Cardiac fibroblast (primary cell): ENCODE measurements at regions not wholly inside any gene's neighbourhood (a gene's known extent, or its start where the extent isn't known, plus 50 kb on each side); places are given as distances from the start of the nearest gene placed in this dataset.

Experiments used
- DNase-seq, 2 donors: peaks; one replicate each; pipeline versions ENCODE4 v3.0.0 to v3.0.0-alpha.2; 2010; ENCODE audit warnings: low read depth in 2 of 2
- H3K4me3 ChIP-seq, 2 donors: replicated peaks in 1 of 2; 1 replicate in 1 of 2; 2 replicates in 1 of 2; pipeline ENCODE4 v1.5.1; 2011; ENCODE audit warnings: low read depth in 2 of 2, low read length in 2 of 2, mild to moderate bottlenecking in 2 of 2, moderate library complexity in 1 of 2
- TF ChIP-seq, protein P1 (sequence below): IDR thresholded peaks from one replicate; pipeline ENCODE4 v1.5.1; 2011; ENCODE audit warnings: low read depth, mild to moderate bottlenecking, low read length, inconsistent platforms

DNA sequence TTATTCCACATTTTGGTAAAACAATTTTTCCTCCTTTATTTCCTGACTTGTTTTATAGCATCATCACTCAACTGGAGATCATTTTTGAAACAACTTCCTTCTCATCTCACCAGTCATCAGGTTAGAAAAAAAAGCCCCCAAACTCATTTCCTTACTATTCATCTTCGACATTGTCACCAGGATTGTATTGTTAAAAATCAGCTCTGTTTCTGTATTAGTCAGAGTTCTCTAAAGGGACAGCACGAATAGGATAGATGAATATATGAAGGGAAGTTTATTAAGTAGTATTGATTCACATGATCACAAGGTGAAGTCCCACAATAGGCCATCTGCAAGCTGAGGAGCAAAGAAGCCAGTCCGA, 392.6 kb downstream of the FUT8 start:
- H3K4me3 ChIP-seq: no peak overlapping the region
- no peak for DNase-seq
- TF ChIP-seq, protein P1, sequence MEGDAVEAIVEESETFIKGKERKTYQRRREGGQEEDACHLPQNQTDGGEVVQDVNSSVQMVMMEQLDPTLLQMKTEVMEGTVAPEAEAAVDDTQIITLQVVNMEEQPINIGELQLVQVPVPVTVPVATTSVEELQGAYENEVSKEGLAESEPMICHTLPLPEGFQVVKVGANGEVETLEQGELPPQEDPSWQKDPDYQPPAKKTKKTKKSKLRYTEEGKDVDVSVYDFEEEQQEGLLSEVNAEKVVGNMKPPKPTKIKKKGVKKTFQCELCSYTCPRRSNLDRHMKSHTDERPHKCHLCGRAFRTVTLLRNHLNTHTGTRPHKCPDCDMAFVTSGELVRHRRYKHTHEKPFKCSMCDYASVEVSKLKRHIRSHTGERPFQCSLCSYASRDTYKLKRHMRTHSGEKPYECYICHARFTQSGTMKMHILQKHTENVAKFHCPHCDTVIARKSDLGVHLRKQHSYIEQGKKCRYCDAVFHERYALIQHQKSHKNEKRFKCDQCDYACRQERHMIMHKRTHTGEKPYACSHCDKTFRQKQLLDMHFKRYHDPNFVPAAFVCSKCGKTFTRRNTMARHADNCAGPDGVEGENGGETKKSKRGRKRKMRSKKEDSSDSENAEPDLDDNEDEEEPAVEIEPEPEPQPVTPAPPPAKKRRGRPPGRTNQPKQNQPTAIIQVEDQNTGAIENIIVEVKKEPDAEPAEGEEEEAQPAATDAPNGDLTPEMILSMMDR: no peak

DNA sequence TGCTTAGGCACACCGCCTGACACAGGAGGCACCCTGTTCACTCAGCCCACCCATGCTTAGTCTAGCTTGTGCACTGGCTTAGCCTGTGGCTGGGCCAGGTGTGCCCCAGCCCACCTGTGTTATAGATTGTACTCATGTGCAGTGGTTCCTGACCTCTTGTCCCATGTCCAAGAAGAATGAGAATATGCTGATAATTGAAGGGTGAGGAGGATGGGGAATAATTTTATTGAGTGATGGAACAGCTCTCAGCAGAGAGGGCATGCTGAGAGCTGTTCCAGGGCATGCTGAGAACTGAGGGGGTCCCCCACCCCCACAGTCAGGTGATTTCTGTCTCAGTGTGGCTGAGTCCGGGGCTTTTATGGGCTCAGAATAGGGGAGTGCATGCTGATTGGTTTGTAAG, 395.9 kb downstream of the FUT8 start:
- H3K4me3 ChIP-seq: no peak overlapping the region
- TF ChIP-seq, protein P1: no peak
- no peak for DNase-seq

DNA sequence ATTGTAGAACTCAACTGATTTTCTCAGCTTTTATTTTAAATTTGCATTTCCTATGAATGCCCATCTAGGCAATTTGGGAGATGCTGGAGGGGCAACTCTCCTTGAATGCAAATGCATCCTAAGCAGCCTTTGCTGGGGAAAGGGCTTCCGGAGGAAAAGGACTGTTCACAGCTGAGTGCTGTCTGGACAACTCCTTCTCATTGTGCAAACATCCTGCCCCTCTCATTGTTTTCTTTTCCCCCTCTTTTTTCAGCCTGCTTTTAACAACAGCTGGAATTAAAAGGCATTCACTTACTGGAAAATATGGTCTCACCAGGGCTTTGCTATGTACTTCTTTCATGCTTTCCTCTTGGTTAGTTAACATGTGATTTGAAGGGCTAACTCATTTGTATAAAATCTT, 397.8 kb downstream of the FUT8 start:
- TF ChIP-seq, protein P1: no peak
- peak in 1 of 2 donors; percentile 21 for DNase-seq
- no peak overlapping the region for H3K4me3 ChIP-seq

DNA sequence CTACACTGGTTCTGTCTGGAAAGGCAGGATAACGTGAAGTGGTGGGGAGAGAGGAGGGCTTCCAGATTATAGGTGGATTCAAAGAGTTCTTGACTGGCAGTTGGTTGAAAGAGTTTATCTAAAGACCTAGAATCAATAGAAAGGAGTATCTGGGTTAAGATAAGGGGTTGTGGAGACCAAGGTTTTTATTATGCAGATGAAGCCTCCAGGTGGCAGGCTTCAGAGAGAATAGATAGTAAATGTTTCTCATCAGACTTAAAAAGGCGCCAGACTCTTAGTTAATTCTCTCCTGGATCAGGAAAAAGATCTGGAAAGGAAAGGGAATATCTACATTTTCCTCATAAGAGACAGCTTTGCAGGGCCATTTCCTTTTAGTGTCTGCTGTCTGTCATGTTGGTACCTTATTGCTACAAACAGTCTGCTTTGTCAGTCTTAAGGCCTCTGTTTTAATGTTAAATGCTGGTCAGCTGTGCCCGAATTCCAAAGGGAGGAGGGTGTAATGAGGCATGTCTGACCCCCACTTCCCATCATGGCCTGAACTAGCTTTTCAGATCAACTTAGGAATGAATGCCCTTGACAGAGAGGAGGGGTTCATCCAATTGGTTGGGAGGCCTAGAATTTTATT, 401.3 kb downstream of the FUT8 start:
- TF ChIP-seq, protein P1: no peak
- no peak for DNase-seq
- H3K4me3 ChIP-seq: no peak overlapping the region

DNA sequence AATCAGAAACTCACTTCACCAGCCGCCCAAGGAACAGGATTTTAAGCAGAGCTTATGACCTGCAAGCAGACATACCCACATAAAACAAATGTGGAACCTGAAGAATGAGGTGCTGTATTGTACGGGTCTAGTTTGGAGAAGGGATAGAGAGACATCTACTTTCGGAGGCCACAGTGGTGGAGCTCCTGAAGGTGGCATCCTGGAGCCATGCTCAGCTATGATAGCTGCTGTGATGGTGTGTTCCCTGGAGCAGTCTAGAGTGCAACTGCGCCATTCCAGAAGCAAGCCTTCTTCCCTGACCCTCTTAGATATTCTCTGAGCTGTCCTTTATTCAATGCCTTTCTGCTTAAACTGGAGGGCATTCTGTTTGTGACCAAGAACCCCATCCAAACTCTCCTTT, 402.6 kb downstream of the FUT8 start:
- no peak overlapping the region for H3K4me3 ChIP-seq
- DNase-seq: no peak
- TF ChIP-seq, protein P1: no peak

DNA sequence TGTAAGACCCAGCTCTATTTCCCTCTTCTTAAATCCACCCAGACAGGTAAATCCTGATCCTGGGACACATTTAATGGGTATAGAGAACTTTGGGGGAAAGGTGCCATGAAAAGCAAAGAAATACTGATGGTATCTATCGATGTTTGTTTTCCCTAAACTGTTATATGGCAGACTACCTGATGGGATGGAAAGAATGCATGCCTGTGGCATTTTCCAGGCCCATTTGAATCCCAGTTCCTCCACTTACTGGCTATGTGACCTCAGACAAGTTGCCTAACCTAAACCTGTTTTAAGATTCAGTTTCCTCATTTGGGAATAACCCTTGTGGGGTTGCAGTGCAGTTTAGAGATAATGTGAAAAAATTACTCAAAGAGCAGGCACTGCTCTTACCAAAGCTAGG, 404.5 kb downstream of the FUT8 start:
- no peak overlapping the region for H3K4me3 ChIP-seq
- TF ChIP-seq, protein P1: no peak
- peak in 1 of 2 donors; percentile 9 for DNase-seq

DNA sequence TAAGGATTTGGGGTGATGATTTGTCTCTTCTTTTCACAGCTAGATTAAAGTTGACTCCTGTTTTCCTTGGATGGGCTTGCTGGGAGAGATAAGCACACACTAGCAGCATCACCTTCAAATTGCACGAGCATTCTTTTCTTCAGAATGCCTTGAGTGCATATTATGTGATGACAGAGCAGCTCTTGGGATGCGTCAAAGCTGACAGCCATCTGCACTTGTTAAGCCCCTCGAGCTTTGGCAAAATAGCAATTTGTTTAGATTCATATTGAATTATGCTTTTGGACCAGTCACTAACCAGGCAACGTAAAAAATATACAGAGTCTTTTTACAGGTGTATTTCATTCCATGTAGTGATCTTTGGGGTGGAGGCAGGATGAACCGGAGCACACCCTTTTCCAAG, 407.0 kb downstream of the FUT8 start:
- no peak for DNase-seq
- TF ChIP-seq, protein P1: no peak
- H3K4me3 ChIP-seq: no peak overlapping the region
